ENCODE measurements at regions not wholly inside any gene's neighbourhood (a gene's known extent, or its start where the extent isn't known, plus 50 kb on each side); places are given as distances from the start of the nearest gene placed in this dataset.
"Not testable (repeated sequence)": the region's sequence is repeated elsewhere in the genome, so short reads cannot be mapped to it uniquely, and the experiment has no call there.

- no peak for DNase-seq
These were observed 196.7 kb upstream of the DAB1 start for GRCh38 chr1:57620605-57621004.

GRCh38 chr1:57616921-57617320 lies 193.1 kb upstream of the DAB1 start:
- DNase-seq = no peak

GRCh38 chr1:57615956-57616355 lies 192.1 kb upstream of the DAB1 start:
- no peak for DNase-seq

- no peak for DNase-seq
These were observed 189.0 kb upstream of the DAB1 start for GRCh38 chr1:57612833-57613232.

GRCh38 chr1:57605933-57606332 lies 182.1 kb upstream of the DAB1 start:
- DNase-seq = no peak

- no peak for DNase-seq
These were observed 179.8 kb upstream of the DAB1 start for GRCh38 chr1:57603696-57604095.

GRCh38 chr1:57600424-57600823 lies 176.6 kb upstream of the DAB1 start:
- DNase-seq = no peak

GRCh38 chr1:57599236-57599994 lies 175.6 kb upstream of the DAB1 start:
- DNase-seq = no peak

- no peak for DNase-seq
These were observed 173.2 kb upstream of the DAB1 start for GRCh38 chr1:57597036-57597435.

GRCh38 chr1:57594002-57594401 lies 170.1 kb upstream of the DAB1 start:
- DNase-seq = no peak

- DNase-seq = no peak
These were observed 168.0 kb upstream of the DAB1 start for GRCh38 chr1:57591842-57592241.

- no peak for DNase-seq
These were observed 167.1 kb upstream of the DAB1 start for GRCh38 chr1:57590978-57591377.

- DNase-seq = no peak
These were observed 163.0 kb upstream of the DAB1 start for GRCh38 chr1:57586842-57587241.

- DNase-seq = no peak
These were observed 154.8 kb upstream of the DAB1 start for GRCh38 chr1:57578680-57579079.

- no peak for DNase-seq
These were observed 154.2 kb upstream of the DAB1 start for GRCh38 chr1:57578099-57578498.

- no peak for DNase-seq
These were observed 152.9 kb upstream of the DAB1 start for GRCh38 chr1:57576756-57577155.

- DNase-seq = no peak
These were observed 148.2 kb upstream of the DAB1 start for GRCh38 chr1:57572016-57572415.

GRCh38 chr1:57558066-57558465 lies 134.2 kb upstream of the DAB1 start:
- DNase-seq = not testable (repeated sequence)

GRCh38 chr1:57553666-57554065 lies 129.8 kb upstream of the DAB1 start:
- no peak for DNase-seq

- no peak for DNase-seq
These were observed 127.6 kb upstream of the DAB1 start for GRCh38 chr1:57551476-57551875.

- no peak for DNase-seq
These were observed 126.2 kb upstream of the DAB1 start for GRCh38 chr1:57550092-57550491.

- DNase-seq = no peak
These were observed 125.4 kb upstream of the DAB1 start for GRCh38 chr1:57549300-57549699.

- DNase-seq = no peak
These were observed 122.9 kb upstream of the DAB1 start for GRCh38 chr1:57546549-57547330.

- no peak for DNase-seq
These were observed 120.5 kb upstream of the DAB1 start for GRCh38 chr1:57544345-57544744.
